HCT116 (cell line): ENCODE measurements at regions not wholly inside any gene's neighbourhood (a gene's known extent, or its start where the extent isn't known, plus 50 kb on each side); places are given as distances from the start of the nearest gene placed in this dataset.

Source experiments
- ATAC-seq: fragments of 200-7000 bp; cut with Tn5 transposase; 2 replicates; pipeline ENCODE4 v1.9.1; 2020; ENCODE audit warnings: mild to moderate bottlenecking, moderate library complexity
- BruUV-seq: library from RNA; stranded (reverse); fragments of 400-500 nt; replicated peaks from 2 replicates; lab custom pipeline; 2021; lab: Mats Ljungman, UMichigan
- CTCF ChIA-PET: fragments of 300-600 bp; sonication (Branson Sonifier 250); formaldehyde crosslinking; loops from one replicate; lab custom pipeline; 2021; ENCODE audit warnings: antibody characterized with exemption; lab: Charles Lee
- POLR2A ChIA-PET: fragments of 300-600, 350-600 bp; sonication (Branson Sonifier 250); formaldehyde crosslinking; loops from one replicate; lab custom pipeline; 2021; ENCODE audit warnings: antibody characterized with exemption; lab: Charles Lee
- RAD21 ChIA-PET, 2 experiments: fragments of 300-600 bp; sonication (Branson Sonifier 250); formaldehyde crosslinking; loops; one replicate each; lab custom pipeline; 2023; ENCODE audit warnings: low total read pairs in 2 of 2; ENCODE audit not compliant: uncharacterized antibody in 2 of 2, unreplicated experiment in 2 of 2, low non-redundant PET in 1 of 2; lab: Charles Lee
- DNase-seq: peaks from one replicate; pipeline ENCODE4 v3.0.0-alpha.2; 2010; ENCODE audit warnings: low read depth, low spot score
- H2AFZ ChIP-seq: fragments of 200-600 bp; shearing (Covaris generic), sonication (generic); 2 replicates; pipeline ENCODE4 v1.6.1; 2017; ENCODE audit warnings: low read depth, mixed run types, mixed read lengths, antibody characterized with exemption, low read length; ENCODE audit not compliant: poor library complexity, severe bottlenecking
- H3K27ac ChIP-seq: 2 replicates; pipeline ENCODE4 v1.5.1; 2012; ENCODE audit warnings: low read depth, low read length
- H3K27me3 ChIP-seq: fragments of 200-600 bp; sonication (generic); 2 replicates; pipeline ENCODE4 v1.6.1; 2016; ENCODE audit warnings: mixed run types, low read length, mixed read lengths; ENCODE audit not compliant: insufficient read depth
- H3K36me3 ChIP-seq, 2 experiments: fragments of 200-500 bp in 1 of 2; fragments of 200-600 bp in 1 of 2; sonication (Bioruptor generic) in 1 of 2; sonication (generic) in 1 of 2; 2 replicates each; pipeline versions ENCODE4 v1.5.1 to v1.6.1; 2014 to 2016; ENCODE audit warnings: low read length in 2 of 2, inconsistent platforms in 1 of 2, mixed read lengths in 1 of 2, mixed run types in 1 of 2; ENCODE audit not compliant: insufficient read depth in 2 of 2, control insufficient read depth in 1 of 2
- H3K4me1 ChIP-seq, 2 experiments: fragments of 200-600 bp in 1 of 2; sonication (generic) in 1 of 2; 2 replicates each; pipeline versions ENCODE4 v1.5.1 to v1.6.1; 2012 to 2017; ENCODE audit warnings: low read length in 2 of 2, inconsistent platforms in 1 of 2, mild to moderate bottlenecking in 1 of 2, mixed read lengths in 1 of 2, mixed run types in 1 of 2, moderate library complexity in 1 of 2; ENCODE audit not compliant: insufficient read depth in 2 of 2, control insufficient read depth in 1 of 2
- H3K4me2 ChIP-seq: fragments of 200-600 bp; sonication (generic); 2 replicates; pipeline ENCODE4 v1.6.1; 2017; ENCODE audit warnings: mixed run types, low read length, mixed read lengths
- H3K4me3 ChIP-seq, 2 experiments: fragments of 200-600 bp in 1 of 2; sonication (generic) in 1 of 2; replicated peaks in 1 of 2; 2 replicates each; pipeline ENCODE4 v1.5.1; 2011 to 2016; ENCODE audit warnings: low read length in 2 of 2, control low read depth in 1 of 2, low read depth in 1 of 2, mild to moderate bottlenecking in 1 of 2, mixed read lengths in 1 of 2, mixed run types in 1 of 2
- H3K79me2 ChIP-seq: fragments of 200-600 bp; sonication (generic); 2 replicates; pipeline ENCODE4 v1.6.1; 2017; ENCODE audit warnings: mild to moderate bottlenecking, mixed run types, low read length, moderate library complexity, mixed read lengths; ENCODE audit not compliant: insufficient read depth
- H3K9ac ChIP-seq: fragments of 200-600 bp; sonication (generic); 2 replicates; pipeline ENCODE4 v1.6.1; 2016; ENCODE audit warnings: low read length, mixed read lengths
- H3K9me2 ChIP-seq: fragments of 200-600 bp; sonication (generic), shearing (Covaris generic); 2 replicates; pipeline ENCODE4 v1.6.1; 2017; ENCODE audit warnings: mixed run types, mild to moderate bottlenecking, moderate library complexity; ENCODE audit not compliant: insufficient read depth
- H3K9me3 ChIP-seq, 2 experiments: fragments of 200-500 bp in 1 of 2; fragments of 200-600 bp in 1 of 2; sonication (Bioruptor generic) in 1 of 2; sonication (generic) in 1 of 2; 2 replicates each; pipeline ENCODE4 v1.6.1; 2014 to 2017; ENCODE audit warnings: low read length in 2 of 2, mixed read lengths in 2 of 2, inconsistent platforms in 1 of 2, low read depth in 1 of 2, mild to moderate bottlenecking in 1 of 2, mixed run types in 1 of 2, moderate library complexity in 1 of 2; ENCODE audit not compliant: control insufficient read depth in 1 of 2, insufficient read depth in 1 of 2
- H4K20me1 ChIP-seq: fragments of 200-600 bp; sonication (generic), shearing (Covaris generic); 2 replicates; pipeline ENCODE4 v1.6.1; 2017; ENCODE audit warnings: mixed run types, mild to moderate bottlenecking, moderate library complexity; ENCODE audit not compliant: insufficient read depth
- ATF3 ChIP-seq: IDR thresholded peaks from 2 replicates; pipeline ENCODE4 v1.6.1; 2012
- EZH2phosphoT487 ChIP-seq: fragments of 200-600 bp; IDR thresholded peaks from 2 replicates; pipeline ENCODE4 v1.6.1; 2018; ENCODE audit warnings: antibody characterized with exemption, borderline replicate concordance
- JUND ChIP-seq: IDR thresholded peaks from 2 replicates; pipeline ENCODE4 v1.6.1; 2012
- POLR2AphosphoS5 ChIP-seq: IDR thresholded peaks from 2 replicates; pipeline ENCODE4 v1.6.1; 2011; ENCODE audit warnings: mild to moderate bottlenecking, low read depth, low read length, moderate library complexity
- SIN3A ChIP-seq: IDR thresholded peaks from 2 replicates; pipeline ENCODE4 v1.6.1; 2012; ENCODE audit warnings: low read depth
- SP1 ChIP-seq: IDR thresholded peaks from 2 replicates; pipeline ENCODE4 v1.6.1; 2012; ENCODE audit warnings: low read depth
- YY1 ChIP-seq: IDR thresholded peaks from 2 replicates; pipeline ENCODE4 v1.6.1; 2011; ENCODE audit warnings: low read length, low read depth, moderate library complexity, mild to moderate bottlenecking; ENCODE audit not compliant: insufficient replicate concordance; ENCODE audit errors: extremely low read depth
- ZBTB33 ChIP-seq: IDR thresholded peaks from 2 replicates; pipeline ENCODE4 v1.6.1; 2011; ENCODE audit warnings: mild to moderate bottlenecking, low read length, moderate library complexity; ENCODE audit not compliant: insufficient replicate concordance; ENCODE audit errors: extremely low read depth
- intact Hi-C: fragments of 100-400 bp; cut with micrococcal nuclease; formaldehyde crosslinking; loops from 2 replicates; pipeline ENCODE4 v1.10.0; 2022
- TF ChIP-seq, protein P1 (sequence below): IDR thresholded peaks from 2 replicates; pipeline ENCODE4 v1.6.1; 2012; ENCODE audit warnings: low read depth
- TF ChIP-seq, protein P2 (sequence below): IDR thresholded peaks from 2 replicates; pipeline ENCODE4 v1.6.1; 2012

DNA sequence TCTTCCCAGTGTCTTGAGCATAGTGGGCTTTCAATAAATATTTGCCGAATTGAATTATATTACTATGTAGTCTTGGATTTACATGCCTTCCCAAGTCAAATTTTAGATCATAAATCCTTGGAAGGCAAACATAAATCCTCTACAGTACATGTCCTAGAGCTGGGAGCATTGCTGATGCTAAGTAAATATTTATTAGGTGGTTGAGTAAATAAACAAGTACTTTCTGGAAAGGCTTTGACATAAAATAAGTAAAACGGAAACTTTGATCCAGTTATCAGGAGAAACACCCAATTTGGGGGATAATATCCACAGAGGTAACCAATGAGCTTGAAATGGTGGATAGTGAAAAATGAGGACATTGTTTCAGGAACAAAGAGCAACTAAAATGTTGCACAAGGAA is 162.8 kb upstream of the SVIL start:
- H3K9me3 ChIP-seq: no peaks in the 10 kb centered on the region

More for the DNA sequence above, 162.8 kb upstream of the SVIL start:
- DNase-seq (no peak), ATAC-seq (no peak)
- BruUV-seq: no TSS peak
- TF ChIP-seq ZBTB33 (no peak), EZH2phosphoT487 (no peak), YY1 (no peak), SP1 (no peak), SIN3A (no peak), POLR2AphosphoS5 (no peak), ATF3 (no peak), JUND (no peak)
- TF ChIP-seq, protein P1, sequence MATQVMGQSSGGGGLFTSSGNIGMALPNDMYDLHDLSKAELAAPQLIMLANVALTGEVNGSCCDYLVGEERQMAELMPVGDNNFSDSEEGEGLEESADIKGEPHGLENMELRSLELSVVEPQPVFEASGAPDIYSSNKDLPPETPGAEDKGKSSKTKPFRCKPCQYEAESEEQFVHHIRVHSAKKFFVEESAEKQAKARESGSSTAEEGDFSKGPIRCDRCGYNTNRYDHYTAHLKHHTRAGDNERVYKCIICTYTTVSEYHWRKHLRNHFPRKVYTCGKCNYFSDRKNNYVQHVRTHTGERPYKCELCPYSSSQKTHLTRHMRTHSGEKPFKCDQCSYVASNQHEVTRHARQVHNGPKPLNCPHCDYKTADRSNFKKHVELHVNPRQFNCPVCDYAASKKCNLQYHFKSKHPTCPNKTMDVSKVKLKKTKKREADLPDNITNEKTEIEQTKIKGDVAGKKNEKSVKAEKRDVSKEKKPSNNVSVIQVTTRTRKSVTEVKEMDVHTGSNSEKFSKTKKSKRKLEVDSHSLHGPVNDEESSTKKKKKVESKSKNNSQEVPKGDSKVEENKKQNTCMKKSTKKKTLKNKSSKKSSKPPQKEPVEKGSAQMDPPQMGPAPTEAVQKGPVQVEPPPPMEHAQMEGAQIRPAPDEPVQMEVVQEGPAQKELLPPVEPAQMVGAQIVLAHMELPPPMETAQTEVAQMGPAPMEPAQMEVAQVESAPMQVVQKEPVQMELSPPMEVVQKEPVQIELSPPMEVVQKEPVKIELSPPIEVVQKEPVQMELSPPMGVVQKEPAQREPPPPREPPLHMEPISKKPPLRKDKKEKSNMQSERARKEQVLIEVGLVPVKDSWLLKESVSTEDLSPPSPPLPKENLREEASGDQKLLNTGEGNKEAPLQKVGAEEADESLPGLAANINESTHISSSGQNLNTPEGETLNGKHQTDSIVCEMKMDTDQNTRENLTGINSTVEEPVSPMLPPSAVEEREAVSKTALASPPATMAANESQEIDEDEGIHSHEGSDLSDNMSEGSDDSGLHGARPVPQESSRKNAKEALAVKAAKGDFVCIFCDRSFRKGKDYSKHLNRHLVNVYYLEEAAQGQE: no peak
- TF ChIP-seq, protein P2, sequence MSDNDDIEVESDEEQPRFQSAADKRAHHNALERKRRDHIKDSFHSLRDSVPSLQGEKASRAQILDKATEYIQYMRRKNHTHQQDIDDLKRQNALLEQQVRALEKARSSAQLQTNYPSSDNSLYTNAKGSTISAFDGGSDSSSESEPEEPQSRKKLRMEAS: no peak
- H2AFZ ChIP-seq: no peak overlapping the region
- H3K27me3 ChIP-seq: no peaks in the 10 kb centered on the region
- no peaks in the 10 kb centered on the region for H3K9me2 ChIP-seq
- no peak overlapping the region for H3K4me2 ChIP-seq
- ChIA-PET CTCF (no interaction called here), POLR2A (no interaction called here), RAD21 (no interaction called here)
- intact Hi-C loops: no loop called here
- no peak overlapping the region for H3K27ac ChIP-seq
- H3K79me2 ChIP-seq: no peaks in the 10 kb centered on the region
- no peaks in the 10 kb centered on the region; a peak in 1 of 4 replicates for H3K4me1 ChIP-seq
- no peaks in the 10 kb centered on the region for H4K20me1 ChIP-seq
- H3K9ac ChIP-seq: no peak overlapping the region
- H3K4me3 ChIP-seq: no peak overlapping the region
- no peaks in the 10 kb centered on the region for H3K36me3 ChIP-seq
